ENCODE measurements at regions not wholly inside any gene's neighbourhood (a gene's known extent, or its start where the extent isn't known, plus 50 kb on each side); places are given as distances from the start of the nearest gene placed in this dataset.

DNA sequence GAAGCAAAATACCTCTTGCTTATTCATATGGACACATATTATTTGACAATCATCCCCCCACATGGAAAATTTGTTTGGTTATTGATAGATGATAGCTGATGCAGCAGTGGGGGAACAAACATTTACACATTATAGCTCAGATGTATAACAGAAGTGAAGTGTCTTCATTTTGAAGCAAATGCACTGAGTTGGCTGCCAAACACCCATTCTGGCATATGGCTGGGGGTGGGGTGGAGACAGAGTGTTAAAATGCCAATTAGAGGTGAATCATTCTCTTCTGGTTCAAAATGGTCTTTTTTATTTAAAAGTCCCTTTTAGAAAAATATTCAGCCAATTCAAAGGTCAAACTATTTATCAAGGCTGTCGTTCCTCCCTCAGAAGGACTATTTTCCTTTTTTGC, 157.3 kb upstream of the TRPC6 start:
- H4K5ac ChIP-seq (ENCODE audit: low read depth, low read length) = no peak overlapping the region
- CTCF ChIA-PET = interaction anchor here (0.5 kb wide), 1 partner anchor 268 kb away, joined by 4 read pairs; no protein-coding TSS in a partner anchor
- no peaks in the 10 kb centered on the region for H4K20me1 ChIP-seq (ENCODE audit: insufficient read depth, low read length)
- no peak overlapping the region for H2BK120ac ChIP-seq (ENCODE audit: low read depth, low read length)
- H3K27me3 ChIP-seq (ENCODE audit: control insufficient read depth, insufficient read depth, low read length) = no peaks in the 10 kb centered on the region
- intact Hi-C loops (cut with micrococcal nuclease) (no loop called here), dilution Hi-C loops (cut with HindIII; ENCODE audit: low sequenced_read_pairs, unreplicated experiment) (no loop called here), in situ Hi-C loops (cut with MboI; ENCODE audit: low sequenced_read_pairs) (no loop called here)
- no peak overlapping the region for H3K18ac ChIP-seq (ENCODE audit: low read depth, low read length)
- DNase-seq (no peak), ATAC-seq (ENCODE audit: low read depth) (no peak)
- H3K4me1 ChIP-seq (ENCODE audit: control insufficient read depth, insufficient read depth, low read length) = peaks cover 1% of the 10 kb centered on the region; the same call in 1 of the 2 replicates
- TF ChIP-seq CHD1 (IDR thresholded peaks at IDR 0.05; ENCODE audit: low read depth, low read length) (no peak), RCOR1 (IDR thresholded peaks at IDR 0.05; ENCODE audit: insufficient replicate concordance, low read length) (no peak), POLR2A (IDR thresholded peaks at IDR 0.05; ENCODE audit: low read depth, low read length) (no peak), BHLHE40 (IDR thresholded peaks at IDR 0.05; ENCODE audit: low read depth, low read length) (no peak), MAFK (IDR thresholded peaks at IDR 0.05; ENCODE audit: low read depth, low read length) (no peak), MAZ (IDR thresholded peaks at IDR 0.05; ENCODE audit: borderline replicate concordance, low read depth, low read length) (no peak), FOS (IDR thresholded peaks at IDR 0.05; ENCODE audit: low read depth, low read length) (no peak), SMC3 (IDR thresholded peaks at IDR 0.05; ENCODE audit: low read depth, low read length) (no peak), RFX5 (IDR thresholded peaks at IDR 0.05; ENCODE audit: low read depth, low read length) (no peak), RAD21 (IDR thresholded peaks at IDR 0.05; ENCODE audit: low read length) (no peak), NFE2L2 (IDR thresholded peaks at IDR 0.05; ENCODE audit: low read depth, low read length) (no peak), MXI1 (IDR thresholded peaks at IDR 0.05; ENCODE audit: borderline replicate concordance, low read depth, low read length) (no peak)
- TF ChIP-seq, protein P1, sequence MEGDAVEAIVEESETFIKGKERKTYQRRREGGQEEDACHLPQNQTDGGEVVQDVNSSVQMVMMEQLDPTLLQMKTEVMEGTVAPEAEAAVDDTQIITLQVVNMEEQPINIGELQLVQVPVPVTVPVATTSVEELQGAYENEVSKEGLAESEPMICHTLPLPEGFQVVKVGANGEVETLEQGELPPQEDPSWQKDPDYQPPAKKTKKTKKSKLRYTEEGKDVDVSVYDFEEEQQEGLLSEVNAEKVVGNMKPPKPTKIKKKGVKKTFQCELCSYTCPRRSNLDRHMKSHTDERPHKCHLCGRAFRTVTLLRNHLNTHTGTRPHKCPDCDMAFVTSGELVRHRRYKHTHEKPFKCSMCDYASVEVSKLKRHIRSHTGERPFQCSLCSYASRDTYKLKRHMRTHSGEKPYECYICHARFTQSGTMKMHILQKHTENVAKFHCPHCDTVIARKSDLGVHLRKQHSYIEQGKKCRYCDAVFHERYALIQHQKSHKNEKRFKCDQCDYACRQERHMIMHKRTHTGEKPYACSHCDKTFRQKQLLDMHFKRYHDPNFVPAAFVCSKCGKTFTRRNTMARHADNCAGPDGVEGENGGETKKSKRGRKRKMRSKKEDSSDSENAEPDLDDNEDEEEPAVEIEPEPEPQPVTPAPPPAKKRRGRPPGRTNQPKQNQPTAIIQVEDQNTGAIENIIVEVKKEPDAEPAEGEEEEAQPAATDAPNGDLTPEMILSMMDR (conservative IDR thresholded peaks at IDR 0.05; ENCODE audit: low read depth, low read length) = no peak
- TF ChIP-seq, protein P2, sequence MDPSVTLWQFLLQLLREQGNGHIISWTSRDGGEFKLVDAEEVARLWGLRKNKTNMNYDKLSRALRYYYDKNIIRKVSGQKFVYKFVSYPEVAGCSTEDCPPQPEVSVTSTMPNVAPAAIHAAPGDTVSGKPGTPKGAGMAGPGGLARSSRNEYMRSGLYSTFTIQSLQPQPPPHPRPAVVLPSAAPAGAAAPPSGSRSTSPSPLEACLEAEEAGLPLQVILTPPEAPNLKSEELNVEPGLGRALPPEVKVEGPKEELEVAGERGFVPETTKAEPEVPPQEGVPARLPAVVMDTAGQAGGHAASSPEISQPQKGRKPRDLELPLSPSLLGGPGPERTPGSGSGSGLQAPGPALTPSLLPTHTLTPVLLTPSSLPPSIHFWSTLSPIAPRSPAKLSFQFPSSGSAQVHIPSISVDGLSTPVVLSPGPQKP (IDR thresholded peaks at IDR 0.05; ENCODE audit: borderline replicate concordance, low read depth, low read length) = no peak
- TF ChIP-seq, protein P3, sequence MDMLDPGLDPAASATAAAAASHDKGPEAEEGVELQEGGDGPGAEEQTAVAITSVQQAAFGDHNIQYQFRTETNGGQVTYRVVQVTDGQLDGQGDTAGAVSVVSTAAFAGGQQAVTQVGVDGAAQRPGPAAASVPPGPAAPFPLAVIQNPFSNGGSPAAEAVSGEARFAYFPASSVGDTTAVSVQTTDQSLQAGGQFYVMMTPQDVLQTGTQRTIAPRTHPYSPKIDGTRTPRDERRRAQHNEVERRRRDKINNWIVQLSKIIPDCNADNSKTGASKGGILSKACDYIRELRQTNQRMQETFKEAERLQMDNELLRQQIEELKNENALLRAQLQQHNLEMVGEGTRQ (IDR thresholded peaks at IDR 0.05; ENCODE audit: low read depth, low read length) = no peak
- H3K9me3 ChIP-seq (ENCODE audit: control insufficient read depth, insufficient read depth, low read length) = no peaks in the 10 kb centered on the region
- H3K56ac ChIP-seq (ENCODE audit: extremely low read depth, insufficient read depth, low read length) = no peak overlapping the region
- no peak overlapping the region for H2BK5ac ChIP-seq (ENCODE audit: low read depth, low read length, poor library complexity, severe bottlenecking)
- H2AK5ac ChIP-seq (ENCODE audit: low read depth, low read length) = no peak overlapping the region
- no peaks in the 10 kb centered on the region for H3K36me3 ChIP-seq (ENCODE audit: control insufficient read depth, insufficient read depth, low read length)
- H3K14ac ChIP-seq (replicated peaks; ENCODE audit: low read depth, low read length) = no peak overlapping the region
- no peak overlapping the region for H3K4me2 ChIP-seq (ENCODE audit: low read depth, low read length)
- no CpG with 5 or more reads among the region's 1 CpG for WGBS, 2 experiments (ENCODE audit: extremely low coverage in 2 of 2, insufficient read length in 1 of 2)
- H3K23ac ChIP-seq (ENCODE audit: low read depth, low read length) = no peak overlapping the region
- no peak overlapping the region for H3K9ac ChIP-seq (ENCODE audit: low read depth, low read length)
- BruUV-seq (replicated peaks) = no TSS peak
- H3K79me1 ChIP-seq (ENCODE audit: low read depth in 1 of 2, low read length in 2 of 2) = no peaks in the 10 kb centered on the region
- H2BK15ac ChIP-seq (ENCODE audit: low read depth, low read length) = no peak overlapping the region
- H4K8ac ChIP-seq (ENCODE audit: low read depth in 2 of 2, low read length in 2 of 2) = no peak overlapping the region
- H2AFZ ChIP-seq (replicated peaks; ENCODE audit: low read length, poor library complexity) = no peak overlapping the region
- no peak overlapping the region for H4K91ac ChIP-seq (ENCODE audit: insufficient read depth, low read depth, low read length)
- H3K4ac ChIP-seq (ENCODE audit: low read depth, low read length) = no peak overlapping the region
- no peak overlapping the region for H3K27ac ChIP-seq (ENCODE audit: insufficient read depth, low read length)
- no peaks in the 10 kb centered on the region for H3K9me1 ChIP-seq (ENCODE audit: insufficient read depth, low read length)
- H2BK20ac ChIP-seq (ENCODE audit: low read depth, low read length) = no peak overlapping the region
- no peak overlapping the region for H2AK9ac ChIP-seq (replicated peaks; ENCODE audit: low read depth, low read length, poor library complexity)
- POLR2A ChIA-PET (ENCODE audit: unreplicated experiment) = no interaction called here
- H3K4me3 ChIP-seq (ENCODE audit: insufficient read depth, low read depth, low read length) = no peak overlapping the region

Data from IMR-90 (cell line).